A673 (cell line): ENCODE measurements at regions not wholly inside any gene's neighbourhood (a gene's known extent, or its start where the extent isn't known, plus 50 kb on each side); places are given as distances from the start of the nearest gene placed in this dataset.
"Not testable (repeated sequence)": the region's sequence is repeated elsewhere in the genome, so short reads cannot be mapped to it uniquely, and the experiment has no call there.

Source experiments
- BruUV-seq: library from RNA; stranded (reverse); fragments of 400-500 nt; replicated peaks from 2 replicates; lab custom pipeline; 2021; lab: Mats Ljungman, UMichigan
- CTCF ChIA-PET: fragments of 300-600 bp; sonication (Branson Sonifier 250); formaldehyde crosslinking; loops from one replicate; lab custom pipeline; 2022; ENCODE audit warnings: antibody characterized with exemption; lab: Charles Lee
- POLR2A ChIA-PET: fragments of 300-600 bp; sonication (Branson Sonifier 250); formaldehyde crosslinking; loops from one replicate; lab custom pipeline; 2022; ENCODE audit warnings: antibody characterized with exemption; ENCODE audit not compliant: low non-redundant PET; lab: Charles Lee
- DNase-seq: peaks from one replicate; pipeline ENCODE4 v3.0.0-alpha.2; 2015; ENCODE audit warnings: low spot score
- H3K27ac ChIP-seq: fragments of 200-600 bp; sonication (generic); 2 replicates; pipeline ENCODE4 v1.5.1; 2016; ENCODE audit warnings: mixed run types, low read depth, mild to moderate bottlenecking, mixed read lengths, antibody characterized with exemption, low read length; ENCODE audit not compliant: poor library complexity, severe bottlenecking
- H3K27me3 ChIP-seq: fragments of 200-600 bp; sonication (generic); replicated peaks from 2 replicates; pipeline ENCODE4 v1.6.1; 2017; ENCODE audit warnings: mixed run types, low read depth, mild to moderate bottlenecking, mixed read lengths, antibody characterized with exemption, low read length; ENCODE audit not compliant: insufficient read depth, poor library complexity
- H3K36me3 ChIP-seq: fragments of 200-600 bp; sonication (generic); 2 replicates; pipeline ENCODE4 v1.6.1; 2016; ENCODE audit warnings: mixed run types, mild to moderate bottlenecking, mixed read lengths, antibody characterized with exemption, low read length; ENCODE audit not compliant: insufficient read depth, poor library complexity, severe bottlenecking
- H3K4me1 ChIP-seq: fragments of 200-600 bp; sonication (generic); 2 replicates; pipeline ENCODE4 v1.6.1; 2017; ENCODE audit warnings: mixed run types, mild to moderate bottlenecking, mixed read lengths, antibody characterized with exemption, low read length; ENCODE audit not compliant: insufficient read depth, poor library complexity, severe bottlenecking
- H3K4me3 ChIP-seq: fragments of 200-600 bp; sonication (generic); 2 replicates; pipeline ENCODE4 v1.5.1; 2016; ENCODE audit warnings: low read depth, mixed run types, mild to moderate bottlenecking, mixed read lengths, low read length; ENCODE audit not compliant: poor library complexity, severe bottlenecking
- H3K9me3 ChIP-seq: fragments of 200-600 bp; sonication (generic); 2 replicates; pipeline ENCODE4 v1.6.1; 2016; ENCODE audit warnings: mixed run types, low read depth, mild to moderate bottlenecking, mixed read lengths, antibody characterized with exemption, low read length; ENCODE audit not compliant: poor library complexity, severe bottlenecking
- intact Hi-C: fragments of 100-400 bp; cut with micrococcal nuclease; formaldehyde crosslinking; loops from one replicate; pipeline ENCODE4 v1.10.0; 2022; ENCODE audit not compliant: unreplicated experiment

- intact Hi-C loops, H3K27ac ChIP-seq, H3K4me3 ChIP-seq, H3K9me3 ChIP-seq, DNase-seq, H3K27me3 ChIP-seq, H3K36me3 ChIP-seq, POLR2A ChIA-PET, BruUV-seq, H3K4me1 ChIP-seq, CTCF ChIA-PET: not testable (repeated sequence)
Measured at GRCh38 chr2:111395350-111396128, 274.8 kb downstream of the BCL2L11 start.

- POLR2A ChIA-PET, H3K9me3 ChIP-seq, intact Hi-C loops, H3K27me3 ChIP-seq, H3K4me1 ChIP-seq, H3K4me3 ChIP-seq, CTCF ChIA-PET, H3K27ac ChIP-seq, DNase-seq, H3K36me3 ChIP-seq, BruUV-seq: not testable (repeated sequence)
Measured at GRCh38 chr2:111400598-111401253, 280.0 kb downstream of the BCL2L11 start.

- H3K4me3 ChIP-seq, CTCF ChIA-PET, H3K27ac ChIP-seq, intact Hi-C loops, H3K4me1 ChIP-seq, H3K27me3 ChIP-seq, H3K36me3 ChIP-seq, BruUV-seq, DNase-seq, H3K9me3 ChIP-seq, POLR2A ChIA-PET: not testable (repeated sequence)
Measured at GRCh38 chr2:111401270-111402140, 280.8 kb downstream of the BCL2L11 start.

- BruUV-seq, POLR2A ChIA-PET, H3K4me3 ChIP-seq, H3K27me3 ChIP-seq, CTCF ChIA-PET, DNase-seq, H3K27ac ChIP-seq, H3K4me1 ChIP-seq, H3K36me3 ChIP-seq, H3K9me3 ChIP-seq, intact Hi-C loops: not testable (repeated sequence)
Measured at GRCh38 chr2:111402450-111402849, 281.7 kb downstream of the BCL2L11 start.

- H3K27ac ChIP-seq, H3K9me3 ChIP-seq, H3K4me1 ChIP-seq, BruUV-seq, DNase-seq, H3K4me3 ChIP-seq, intact Hi-C loops, H3K36me3 ChIP-seq, POLR2A ChIA-PET, H3K27me3 ChIP-seq, CTCF ChIA-PET: not testable (repeated sequence)
Measured at GRCh38 chr2:111403287-111403686, 282.6 kb downstream of the BCL2L11 start.

GRCh38 chr2:111406616-111407015, 285.9 kb downstream of the BCL2L11 start:
- H3K4me1 ChIP-seq, H3K27me3 ChIP-seq, BruUV-seq, intact Hi-C loops, H3K27ac ChIP-seq, CTCF ChIA-PET, H3K4me3 ChIP-seq, H3K9me3 ChIP-seq, POLR2A ChIA-PET, H3K36me3 ChIP-seq, DNase-seq: not testable (repeated sequence)

- DNase-seq, H3K27ac ChIP-seq, POLR2A ChIA-PET, CTCF ChIA-PET, H3K9me3 ChIP-seq, intact Hi-C loops, H3K4me1 ChIP-seq, H3K27me3 ChIP-seq, BruUV-seq, H3K4me3 ChIP-seq, H3K36me3 ChIP-seq: not testable (repeated sequence)
Measured at GRCh38 chr2:111407632-111408194, 287.0 kb downstream of the BCL2L11 start.
